OCI-M1 (cell line): ENCODE measurements at regions not wholly inside any gene's neighbourhood (a gene's known extent, or its start where the extent isn't known, plus 50 kb on each side); places are given as distances from the start of the nearest gene placed in this dataset.
A peak's percentile ranks its signal among the peaks of the same experiment; 100 is the strongest.

Source experiments
- DNase-seq: peaks from one replicate; lab custom pipeline; 2025; lab: John Stamatoyannopoulos, UW

DNA sequence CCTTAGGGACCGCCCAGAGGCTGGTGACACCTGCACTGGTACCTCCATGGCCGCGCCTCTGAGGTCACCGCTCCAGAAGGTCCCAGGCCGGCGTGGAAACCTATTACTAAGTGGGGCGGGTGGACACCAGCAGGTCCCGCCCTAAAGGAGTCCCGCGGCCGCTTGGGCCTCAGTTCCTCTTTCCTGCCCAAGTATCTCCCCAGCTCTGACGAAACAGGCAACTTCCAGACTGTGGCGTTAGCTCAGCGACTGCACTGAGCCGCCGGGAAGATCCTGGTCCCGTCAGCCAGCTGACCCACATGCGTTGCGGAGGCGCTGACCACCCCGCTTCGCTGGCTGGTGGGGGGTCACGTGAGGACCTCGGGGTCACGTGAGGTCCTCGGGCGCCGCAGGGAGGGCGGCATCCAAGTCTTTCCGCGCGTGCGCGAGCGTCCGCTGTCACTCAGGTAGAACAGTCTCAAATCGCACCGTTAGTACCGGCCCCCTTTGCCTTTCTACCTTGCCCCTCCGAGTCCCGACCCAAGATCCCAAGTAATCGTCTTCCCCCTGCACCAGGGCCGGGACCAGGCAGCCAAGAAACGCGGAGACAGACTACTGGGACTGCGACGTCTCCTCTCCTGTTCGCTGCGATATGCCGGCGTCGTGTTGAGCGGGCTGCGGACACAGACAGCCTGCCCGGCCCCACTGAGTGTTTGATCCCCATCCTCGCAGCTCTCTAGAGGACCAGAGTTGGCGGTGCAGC is 53.7 kb upstream of the KDM4C start:
- peak; percentile 100 for DNase-seq

DNA sequence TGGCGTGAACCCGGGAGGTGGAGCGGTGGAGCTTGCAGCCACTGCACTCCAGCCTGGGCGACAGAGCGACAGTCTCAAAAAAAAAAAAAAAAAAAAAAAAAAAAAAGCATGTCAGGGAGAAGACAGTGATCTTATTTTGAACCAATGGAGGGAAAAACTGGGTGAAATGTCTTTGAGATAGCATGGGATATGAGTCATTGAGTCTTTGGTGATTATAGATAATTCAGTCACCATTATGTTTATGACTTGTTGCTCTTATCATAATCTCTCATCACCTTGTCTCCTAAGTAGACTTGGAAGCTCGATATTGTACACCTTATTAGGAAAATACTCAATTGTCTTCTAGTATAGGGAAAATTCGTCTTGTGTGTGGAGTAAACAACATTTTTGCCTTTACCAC is 55.1 kb upstream of the KDM4C start:
- DNase-seq: no peak

DNA sequence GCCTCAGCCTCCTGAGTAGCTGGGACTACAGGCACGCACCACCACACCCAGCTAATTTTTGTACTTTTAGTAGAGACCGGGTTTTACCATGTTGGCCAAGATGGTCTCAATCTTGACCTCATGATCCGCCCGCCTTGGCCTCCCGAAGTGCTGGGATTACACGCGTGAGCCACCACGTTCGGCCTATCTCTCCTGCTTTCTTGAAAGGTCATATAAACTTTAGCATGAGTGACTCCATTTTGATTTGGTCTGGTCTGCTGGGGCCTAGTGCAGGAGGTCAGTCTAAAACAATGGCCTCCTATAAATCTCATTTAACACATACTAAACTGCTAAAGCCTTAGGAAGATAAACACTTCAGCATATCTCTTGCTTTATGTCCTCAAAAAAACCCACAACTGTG is 50.6 kb upstream of the GLDC start:
- no peak for DNase-seq

DNA sequence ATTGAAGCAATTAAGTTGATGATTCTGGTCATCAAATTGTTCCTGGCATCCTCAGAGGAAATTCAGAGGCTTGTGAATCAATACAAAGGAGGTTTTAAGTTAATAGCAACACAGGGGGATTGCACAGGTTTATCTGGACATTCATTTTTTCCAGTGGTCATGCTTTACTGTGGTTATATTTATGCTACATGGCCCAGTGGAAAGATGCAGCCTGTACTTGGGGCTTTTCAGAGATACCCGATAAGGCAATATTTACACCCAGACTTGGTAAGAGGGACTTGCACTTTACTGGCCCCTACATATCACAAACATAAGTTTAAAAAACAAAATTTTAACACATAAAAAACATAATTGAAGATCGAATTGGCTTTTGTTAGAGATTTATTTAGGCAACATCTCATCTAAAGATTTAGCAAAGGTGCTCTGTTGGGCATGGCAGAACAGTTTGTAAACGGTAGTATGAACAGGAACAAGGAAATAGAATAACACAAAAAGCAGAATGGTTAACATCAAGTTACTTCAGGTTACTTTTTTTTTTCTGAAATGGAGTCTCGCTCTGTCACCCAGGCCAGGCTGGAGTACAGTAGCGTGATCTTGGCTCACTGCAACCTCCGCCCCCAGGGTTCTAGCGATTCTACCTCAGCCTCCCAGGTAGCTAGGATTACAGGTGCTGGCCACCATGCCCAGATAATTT is 49.7 kb upstream of the GLDC start:
- no peak for DNase-seq
